Skeletal muscle tissue (tissue), 3 donors: ENCODE measurements at regions not wholly inside any gene's neighbourhood (a gene's known extent, or its start where the extent isn't known, plus 50 kb on each side); places are given as distances from the start of the nearest gene placed in this dataset.

Source experiments
- H3K27ac ChIP-seq: one replicate; pipeline ENCODE4 v1.7.0; 2013; ENCODE audit warnings: mild to moderate bottlenecking, low read depth, low read length, inconsistent platforms
- H3K27me3 ChIP-seq, 3 donors: one replicate each; pipeline ENCODE4 v1.7.0; 2013; ENCODE audit warnings: low read length in 3 of 3; ENCODE audit not compliant: control insufficient read depth in 3 of 3, insufficient read depth in 3 of 3
- H3K36me3 ChIP-seq, 3 donors: one replicate each; pipeline ENCODE4 v1.7.0; 2013; ENCODE audit warnings: low read length in 3 of 3; ENCODE audit not compliant: control insufficient read depth in 3 of 3, insufficient read depth in 3 of 3
- H3K4me1 ChIP-seq, 3 donors: one replicate each; pipeline ENCODE4 v1.7.0; 2013; ENCODE audit warnings: low read length in 3 of 3, mild to moderate bottlenecking in 3 of 3; ENCODE audit not compliant: control insufficient read depth in 3 of 3, insufficient read depth in 3 of 3
- H3K4me3 ChIP-seq, 3 donors: one replicate each; pipeline ENCODE4 v1.7.0; 2013; ENCODE audit warnings: low read length in 3 of 3
- H3K9ac ChIP-seq, 3 donors: one replicate each; pipeline ENCODE4 v1.7.0; 2013; ENCODE audit warnings: low read length in 3 of 3, mild to moderate bottlenecking in 3 of 3, moderate library complexity in 2 of 3, low read depth in 1 of 3
- H3K9me3 ChIP-seq, 3 donors: one replicate each; pipeline ENCODE4 v1.7.0; 2013; ENCODE audit warnings: low read length in 3 of 3; ENCODE audit not compliant: control insufficient read depth in 3 of 3
- donor health status: Osteomylitis.

DNA sequence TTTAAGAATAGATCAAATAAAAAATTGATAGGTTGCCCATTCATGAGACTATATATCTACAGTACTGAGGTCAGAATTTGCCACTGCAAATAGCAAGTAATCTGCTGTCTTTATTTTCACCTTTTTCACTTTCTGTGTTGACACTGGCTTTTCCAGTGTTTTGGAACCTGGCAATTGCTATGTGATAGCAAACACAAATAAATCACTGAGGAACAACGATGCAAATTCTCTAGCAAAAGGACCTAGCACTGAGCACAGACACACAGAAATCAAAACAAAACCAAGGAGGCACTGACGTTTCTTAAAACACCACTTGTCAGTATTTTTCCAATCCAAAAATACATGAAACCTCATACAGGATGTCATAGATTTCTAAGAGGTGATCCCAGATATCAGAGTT lies 210.7 kb downstream of the DHX15 start:
- Histone ChIP-seq H3K4me1 (peaks cover 0 to 9% (median 0%) of the 10 kb centered on the region in 3 donors), H3K36me3 (no peaks in the 10 kb centered on the region), H3K9ac (no peak overlapping the region), H3K27me3 (no peaks in the 10 kb centered on the region), H3K9me3 (no peaks in the 10 kb centered on the region), H3K27ac (no peak overlapping the region), H3K4me3 (no peak overlapping the region)

DNA sequence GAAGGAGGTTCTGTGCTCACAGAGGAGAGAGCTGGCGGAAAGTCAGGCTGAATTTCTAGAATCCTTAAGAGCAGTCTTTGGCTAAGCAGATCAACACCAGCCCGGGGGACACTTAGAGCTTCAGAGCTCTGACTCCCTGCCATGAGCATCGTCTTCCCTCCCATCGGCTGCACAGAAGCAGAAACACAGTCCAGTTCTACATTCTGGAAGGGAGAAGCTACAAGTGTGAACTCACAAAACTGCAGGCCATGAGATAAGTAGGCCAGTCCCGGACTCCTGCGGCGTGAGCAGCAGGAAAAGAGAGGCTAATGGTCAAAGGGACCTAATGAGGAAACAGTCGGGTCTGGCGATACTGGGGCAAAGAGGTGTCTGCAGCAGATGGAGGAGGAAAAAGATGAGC lies 211.5 kb downstream of the DHX15 start:
- H3K9me3 ChIP-seq = no peaks in the 10 kb centered on the region
- peaks cover 0 to 9% (median 0%) of the 10 kb centered on the region in 3 donors for H3K4me1 ChIP-seq
- no peak overlapping the region for H3K4me3 ChIP-seq
- H3K36me3 ChIP-seq = no peaks in the 10 kb centered on the region
- no peak overlapping the region for H3K27ac ChIP-seq
- no peaks in the 10 kb centered on the region for H3K27me3 ChIP-seq
- peak overlapping the region in 1 of 3 donors; percentile 38 for H3K9ac ChIP-seq

DNA sequence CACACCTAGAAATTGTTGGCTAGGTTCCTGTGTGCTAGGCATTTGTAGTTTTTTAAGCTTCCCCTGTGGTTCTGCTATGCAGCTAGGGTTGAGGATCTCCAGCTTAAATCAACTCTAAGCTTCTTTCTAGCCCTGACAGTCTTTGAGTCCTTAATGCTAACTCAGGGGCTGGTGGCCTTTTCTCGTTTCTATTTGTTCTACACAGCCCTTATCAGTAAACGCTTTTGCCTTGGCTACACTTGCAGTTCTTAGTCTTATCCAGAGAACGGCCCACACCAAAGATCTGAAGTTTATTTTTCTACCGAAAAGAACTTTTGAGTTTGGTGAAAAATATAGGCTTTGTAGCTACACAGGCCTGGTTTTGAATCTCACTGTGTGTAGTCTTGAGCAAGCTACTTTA lies 212.0 kb downstream of the DHX15 start:
- Histone ChIP-seq H3K4me3 (no peak overlapping the region), H3K9me3 (no peaks in the 10 kb centered on the region), H3K27me3 (no peaks in the 10 kb centered on the region), H3K9ac (no peak overlapping the region), H3K4me1 (peaks cover 0 to 9% (median 0%) of the 10 kb centered on the region in 3 donors), H3K27ac (no peak overlapping the region), H3K36me3 (no peaks in the 10 kb centered on the region)

DNA sequence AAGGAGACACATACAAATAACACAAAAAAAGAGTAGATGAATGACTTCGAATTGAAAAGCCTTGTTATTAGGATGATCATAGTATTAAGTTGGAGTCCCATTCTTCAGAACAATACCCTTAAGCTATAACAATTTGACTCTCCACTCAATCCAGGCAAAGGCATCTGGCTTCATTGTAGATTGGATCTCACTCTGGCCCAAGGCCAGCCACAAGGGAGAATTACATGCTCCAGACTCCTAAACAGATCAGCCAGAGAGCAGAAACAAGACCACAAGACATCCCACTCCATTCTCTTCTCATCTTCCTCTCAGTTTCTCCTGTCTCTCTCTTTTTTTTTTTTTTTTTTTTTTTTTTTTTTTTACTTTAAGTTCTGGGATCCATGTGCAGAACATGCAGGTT lies 213.9 kb downstream of the DHX15 start:
- H3K4me3 ChIP-seq = no peak overlapping the region

DNA sequence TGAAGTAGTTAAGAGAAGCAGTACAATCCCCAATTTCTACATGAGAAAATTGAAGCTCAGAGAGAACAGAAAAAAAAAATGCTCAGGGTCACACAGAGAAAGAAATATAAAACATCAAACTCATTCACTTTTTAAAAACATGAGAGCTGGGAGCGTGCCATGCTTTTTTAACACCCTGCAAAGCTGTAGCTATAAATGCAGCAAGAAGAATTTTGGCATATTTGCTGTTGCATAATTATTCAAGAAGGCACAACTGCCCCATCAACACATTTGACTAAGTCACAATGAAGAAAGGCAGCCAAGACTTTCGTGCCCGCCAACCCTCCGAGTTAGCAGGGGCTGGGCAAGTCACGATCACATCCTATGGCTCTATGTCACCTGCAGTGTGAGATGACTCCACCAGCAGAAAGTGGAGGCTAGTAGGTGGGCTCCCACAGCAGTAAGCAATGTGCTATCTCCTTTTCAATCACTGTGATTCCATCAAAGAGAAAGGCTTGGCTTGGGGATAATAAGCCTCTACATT lies 214.8 kb downstream of the DHX15 start:
- peaks cover 0 to 9% (median 0%) of the 10 kb centered on the region in 3 donors for H3K4me1 ChIP-seq
- H3K9me3 ChIP-seq = no peaks in the 10 kb centered on the region
- H3K27me3 ChIP-seq = no peaks in the 10 kb centered on the region
- H3K27ac ChIP-seq = no peak overlapping the region
- no peak overlapping the region for H3K9ac ChIP-seq
- H3K4me3 ChIP-seq = no peak overlapping the region
- H3K36me3 ChIP-seq = no peaks in the 10 kb centered on the region

More for the DNA sequence above, 213.9 kb downstream of the DHX15 start:
- H3K9ac ChIP-seq = no peak overlapping the region
- H3K36me3 ChIP-seq = no peaks in the 10 kb centered on the region
- H3K27me3 ChIP-seq = no peaks in the 10 kb centered on the region
- H3K9me3 ChIP-seq = no peaks in the 10 kb centered on the region
- peaks cover 0 to 9% (median 0%) of the 10 kb centered on the region in 3 donors for H3K4me1 ChIP-seq
- no peak overlapping the region for H3K27ac ChIP-seq

DNA sequence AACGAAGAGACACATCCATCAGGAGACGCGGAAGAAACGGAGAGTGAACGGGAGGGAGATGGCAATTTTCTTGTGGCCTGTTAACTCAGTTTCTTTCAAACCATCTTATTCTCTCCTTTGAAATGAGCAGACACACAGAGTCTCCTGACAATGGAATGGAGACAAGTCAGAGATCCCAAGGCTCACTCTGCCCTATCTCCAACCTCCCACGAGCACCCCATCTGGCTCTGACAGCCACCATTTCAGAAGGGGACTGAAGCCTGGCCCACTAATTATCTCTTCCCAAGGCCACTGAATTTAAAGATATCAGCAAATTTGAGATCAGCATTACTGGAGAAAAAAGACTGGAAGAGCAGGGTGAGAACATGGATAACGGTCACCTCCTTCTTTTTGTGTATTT lies 215.6 kb downstream of the DHX15 start:
- Histone ChIP-seq H3K9me3 (no peaks in the 10 kb centered on the region), H3K4me1 (peaks cover 0 to 14% (median 0%) of the 10 kb centered on the region in 3 donors), H3K36me3 (no peaks in the 10 kb centered on the region), H3K9ac (no peak overlapping the region), H3K27me3 (no peaks in the 10 kb centered on the region), H3K4me3 (no peak overlapping the region), H3K27ac (no peak overlapping the region)

DNA sequence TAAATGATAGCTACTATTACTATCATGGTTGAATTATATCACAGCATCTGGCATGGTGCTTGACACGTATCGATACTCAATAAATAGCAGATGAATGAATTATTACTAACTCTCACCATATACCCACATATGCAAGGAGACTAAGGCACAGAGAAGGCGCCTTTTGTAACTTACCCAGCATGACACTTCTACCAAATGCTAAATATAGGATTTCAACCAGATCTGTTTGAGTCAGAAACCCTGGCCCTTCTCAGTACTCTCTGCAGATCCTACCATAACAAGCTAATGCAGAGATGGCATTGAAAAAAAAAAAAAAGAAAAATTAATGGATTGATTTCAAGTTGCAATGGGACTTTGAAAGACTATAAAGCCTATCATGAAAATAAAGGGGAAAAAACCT lies 219.5 kb downstream of the DHX15 start:
- H3K4me1 ChIP-seq = peaks cover 0 to 6% (median 0%) of the 10 kb centered on the region in 3 donors
- H3K36me3 ChIP-seq = no peaks in the 10 kb centered on the region
- no peak overlapping the region for H3K9ac ChIP-seq
- no peaks in the 10 kb centered on the region for H3K27me3 ChIP-seq
- no peak overlapping the region for H3K27ac ChIP-seq
- no peak overlapping the region for H3K4me3 ChIP-seq
- no peaks in the 10 kb centered on the region for H3K9me3 ChIP-seq

DNA sequence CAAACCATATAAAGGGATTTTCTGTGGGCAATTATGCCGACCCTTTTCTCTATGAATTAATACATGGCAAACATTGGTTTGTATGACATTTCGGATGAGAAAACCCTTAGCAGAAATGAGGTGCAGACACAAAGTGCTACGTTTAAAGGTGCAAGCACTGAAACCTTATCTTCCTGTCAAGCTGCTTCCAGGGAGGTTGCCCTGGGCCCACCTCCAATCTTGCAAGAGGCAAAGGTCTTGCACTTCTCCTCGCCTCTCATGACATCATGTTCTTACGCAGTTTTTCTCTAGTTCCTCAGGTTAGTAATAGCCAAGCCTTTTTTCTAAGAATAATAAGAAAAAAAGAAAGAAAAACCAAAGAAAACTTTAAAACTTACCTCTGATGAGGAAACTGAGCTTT lies 220.1 kb downstream of the DHX15 start:
- Histone ChIP-seq H3K9me3 (no peaks in the 10 kb centered on the region), H3K27me3 (no peaks in the 10 kb centered on the region), H3K36me3 (no peaks in the 10 kb centered on the region), H3K9ac (no peak overlapping the region), H3K27ac (no peak overlapping the region), H3K4me3 (no peak overlapping the region), H3K4me1 (peaks cover 0 to 6% (median 0%) of the 10 kb centered on the region in 3 donors)

DNA sequence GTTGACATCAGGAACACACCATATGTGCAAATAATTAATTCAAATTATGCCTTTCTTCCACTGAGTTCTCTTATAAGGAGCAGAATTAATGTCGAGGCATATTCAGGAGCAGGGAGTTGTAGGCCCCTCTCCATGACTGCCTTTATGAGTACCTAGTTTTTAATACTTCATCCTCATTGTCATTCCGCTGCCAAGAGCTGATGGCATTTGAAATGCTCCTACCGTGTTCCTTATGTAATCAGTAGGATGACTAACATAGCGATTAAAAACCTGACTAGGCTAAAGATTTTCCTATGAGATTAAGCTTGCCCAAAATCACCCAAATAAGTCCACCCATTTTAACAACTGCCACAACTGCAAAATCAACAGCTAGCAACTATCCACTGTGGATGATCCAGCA lies 220.6 kb downstream of the DHX15 start:
- Histone ChIP-seq H3K9ac (no peak overlapping the region), H3K9me3 (no peaks in the 10 kb centered on the region), H3K4me3 (no peak overlapping the region), H3K36me3 (no peaks in the 10 kb centered on the region), H3K27ac (no peak overlapping the region), H3K27me3 (no peaks in the 10 kb centered on the region), H3K4me1 (peaks cover 0 to 6% (median 0%) of the 10 kb centered on the region in 3 donors)

DNA sequence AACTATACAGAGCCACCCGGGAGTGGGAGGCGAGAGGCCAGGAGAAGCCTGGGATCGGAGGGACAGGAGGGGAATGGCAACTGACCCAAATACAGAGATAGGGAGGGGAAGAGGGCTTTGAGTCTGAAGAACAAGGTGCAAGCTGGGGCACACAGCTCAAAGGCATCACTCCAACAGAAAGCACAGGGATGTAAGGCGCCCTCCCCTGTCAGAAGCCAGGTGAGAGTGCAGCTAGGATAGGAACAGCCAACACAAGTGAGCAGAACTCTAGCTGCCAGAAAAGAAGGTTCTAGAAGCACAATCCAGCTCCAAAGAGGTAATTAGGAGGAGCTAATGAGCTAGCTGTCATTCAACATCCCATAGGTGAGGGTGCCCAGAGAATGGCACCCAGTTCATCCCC lies 232.2 kb downstream of the DHX15 start:
- Histone ChIP-seq H3K4me3 (no peak overlapping the region), H3K27ac (no peak overlapping the region), H3K9me3 (no peaks in the 10 kb centered on the region), H3K4me1 (no peaks in the 10 kb centered on the region), H3K27me3 (no peaks in the 10 kb centered on the region), H3K36me3 (no peaks in the 10 kb centered on the region), H3K9ac (no peak overlapping the region)
